PC-3 (cell line): ENCODE measurements at regions not wholly inside any gene's neighbourhood (a gene's known extent, or its start where the extent isn't known, plus 50 kb on each side); places are given as distances from the start of the nearest gene placed in this dataset.

Experiments used
- ATAC-seq: fragments of 200-7000 bp; cut with Tn5 transposase; 2 replicates; pipeline ENCODE4 v1.9.1; 2020; ENCODE audit warnings: mild to moderate bottlenecking, moderate library complexity
- BruUV-seq: library from RNA; stranded (reverse); fragments of 400-500 nt; replicated peaks from 2 replicates; lab custom pipeline; 2021; lab: Mats Ljungman, UMichigan
- CTCF ChIA-PET: fragments of 300-600 bp; sonication (Branson Sonifier 250); formaldehyde crosslinking; loops from one replicate; lab custom pipeline; 2022; ENCODE audit warnings: antibody characterized with exemption; lab: Charles Lee
- POLR2A ChIA-PET: fragments of 300-600 bp; sonication (Branson Sonifier 250); formaldehyde crosslinking; loops from one replicate; lab custom pipeline; 2022; ENCODE audit warnings: antibody characterized with exemption; ENCODE audit not compliant: unreplicated experiment; lab: Charles Lee
- DNase-seq: peaks from one replicate; pipeline ENCODE4 v3.0.0-alpha.2; 2015
- H2AFZ ChIP-seq: fragments of 300-600 bp; sonication (generic); 2 replicates; pipeline ENCODE4 v1.6.0; 2016; ENCODE audit warnings: antibody characterized with exemption, low read length
- H3F3A ChIP-seq: fragments of 300-600 bp; sonication (generic); one replicate; pipeline ENCODE4 v1.6.0; 2017; ENCODE audit warnings: antibody characterized with exemption, low read length, control low read depth, mild to moderate bottlenecking; ENCODE audit not compliant: unreplicated experiment
- H3K27ac ChIP-seq: fragments of 300-600 bp; sonication (generic); 2 replicates; pipeline ENCODE4 v1.5.1; 2016; ENCODE audit warnings: mild to moderate bottlenecking, low read length
- H3K27me3 ChIP-seq: fragments of 300-600 bp; sonication (generic); 2 replicates; pipeline ENCODE4 v1.6.1; 2016; ENCODE audit warnings: low read length, mixed read lengths
- H3K36me3 ChIP-seq: fragments of 300-600 bp; sonication (generic); 2 replicates; pipeline ENCODE4 v1.6.1; 2016; ENCODE audit warnings: low read depth, mixed run types, low read length, mixed read lengths
- H3K4me1 ChIP-seq: fragments of 300-600 bp; sonication (generic); 2 replicates; pipeline ENCODE4 v1.5.1; 2016; ENCODE audit warnings: low read length; ENCODE audit not compliant: insufficient read depth
- H3K4me2 ChIP-seq: fragments of 300-600 bp; sonication (generic); 2 replicates; pipeline ENCODE4 v1.6.0; 2016; ENCODE audit warnings: low read length
- H3K4me3 ChIP-seq: fragments of 300-600 bp; sonication (generic); 2 replicates; pipeline ENCODE4 v1.5.1; 2016; ENCODE audit warnings: mild to moderate bottlenecking, low read length, mixed read lengths
- H3K79me2 ChIP-seq: fragments of 300-600 bp; sonication (generic); 2 replicates; pipeline ENCODE4 v1.6.1; 2017; ENCODE audit warnings: low read length, mixed read lengths
- H3K9ac ChIP-seq: fragments of 300-600 bp; sonication (generic); 2 replicates; pipeline ENCODE4 v1.6.0; 2016; ENCODE audit warnings: mild to moderate bottlenecking, low read length
- H3K9me2 ChIP-seq: fragments of 300-600 bp; sonication (generic); replicated peaks from 2 replicates; pipeline ENCODE4 v1.6.1; 2016; ENCODE audit warnings: mixed run types, low read length, mixed read lengths
- H3K9me3 ChIP-seq: fragments of 300-600 bp; sonication (generic); 2 replicates; pipeline ENCODE4 v1.6.1; 2016; ENCODE audit warnings: low read length, mixed read lengths
- H4K20me1 ChIP-seq: fragments of 300-600 bp; sonication (generic); 2 replicates; pipeline ENCODE4 v1.6.1; 2016; ENCODE audit warnings: low read length, mixed read lengths
- EZH2 ChIP-seq: fragments of 300-600 bp; sonication (generic); IDR thresholded peaks from one replicate; pipeline ENCODE4 v1.6.1; 2017; ENCODE audit warnings: antibody characterized with exemption, mild to moderate bottlenecking, low read length; ENCODE audit not compliant: unreplicated experiment
- EZH2phosphoT487 ChIP-seq: fragments of 300-600 bp; sonication (generic); IDR thresholded peaks from 2 replicates; pipeline ENCODE4 v1.6.1; 2018; ENCODE audit warnings: mild to moderate bottlenecking, antibody characterized with exemption, low read length, borderline replicate concordance
- intact Hi-C: fragments of 100-400 bp; cut with micrococcal nuclease; formaldehyde crosslinking; loops from 2 replicates; pipeline ENCODE4 v1.9.0; 2023
- TF ChIP-seq, protein P1 (sequence below): fragments of 300-600 bp; sonication (generic); conservative IDR thresholded peaks from 2 replicates; pipeline ENCODE4 v1.5.1; 2017; ENCODE audit warnings: antibody characterized with exemption, low read depth, mild to moderate bottlenecking, low read length

DNA sequence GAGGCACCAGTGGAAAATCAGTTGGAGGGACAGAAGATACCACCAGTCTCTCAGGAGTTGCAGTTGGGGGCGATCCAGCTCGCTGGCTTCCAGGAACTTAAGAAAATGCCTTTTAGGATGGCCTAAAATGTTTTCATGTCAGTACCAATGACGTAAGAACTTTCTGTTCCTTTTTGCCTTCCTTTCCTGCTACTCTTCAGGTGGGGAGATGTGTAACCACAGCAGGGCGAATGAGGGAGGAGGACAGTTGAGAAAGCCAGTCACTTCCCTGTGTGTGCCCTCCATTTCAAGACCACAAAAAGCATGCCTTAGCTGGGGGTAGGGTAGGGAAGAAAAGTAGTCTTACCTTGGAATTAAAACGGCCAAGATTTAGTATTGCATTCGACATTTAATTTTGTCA lies 941.6 kb downstream of the NLGN4Y start:
- H2AFZ ChIP-seq: no peak overlapping the region
- H4K20me1 ChIP-seq: no peaks in the 10 kb centered on the region
- H3K27me3 ChIP-seq: no peaks in the 10 kb centered on the region
- no peak for TF ChIP-seq EZH2phosphoT487
- TF ChIP-seq EZH2: no peak
- TF ChIP-seq, protein P1, sequence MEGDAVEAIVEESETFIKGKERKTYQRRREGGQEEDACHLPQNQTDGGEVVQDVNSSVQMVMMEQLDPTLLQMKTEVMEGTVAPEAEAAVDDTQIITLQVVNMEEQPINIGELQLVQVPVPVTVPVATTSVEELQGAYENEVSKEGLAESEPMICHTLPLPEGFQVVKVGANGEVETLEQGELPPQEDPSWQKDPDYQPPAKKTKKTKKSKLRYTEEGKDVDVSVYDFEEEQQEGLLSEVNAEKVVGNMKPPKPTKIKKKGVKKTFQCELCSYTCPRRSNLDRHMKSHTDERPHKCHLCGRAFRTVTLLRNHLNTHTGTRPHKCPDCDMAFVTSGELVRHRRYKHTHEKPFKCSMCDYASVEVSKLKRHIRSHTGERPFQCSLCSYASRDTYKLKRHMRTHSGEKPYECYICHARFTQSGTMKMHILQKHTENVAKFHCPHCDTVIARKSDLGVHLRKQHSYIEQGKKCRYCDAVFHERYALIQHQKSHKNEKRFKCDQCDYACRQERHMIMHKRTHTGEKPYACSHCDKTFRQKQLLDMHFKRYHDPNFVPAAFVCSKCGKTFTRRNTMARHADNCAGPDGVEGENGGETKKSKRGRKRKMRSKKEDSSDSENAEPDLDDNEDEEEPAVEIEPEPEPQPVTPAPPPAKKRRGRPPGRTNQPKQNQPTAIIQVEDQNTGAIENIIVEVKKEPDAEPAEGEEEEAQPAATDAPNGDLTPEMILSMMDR: no peak
- H3K4me1 ChIP-seq: no peaks in the 10 kb centered on the region
- POLR2A ChIA-PET: no interaction called here
- no peak overlapping the region for H3K4me3 ChIP-seq
- no peak overlapping the region for H3K9ac ChIP-seq
- no peaks in the 10 kb centered on the region for H3F3A ChIP-seq
- intact Hi-C loops: no loop called here
- CTCF ChIA-PET: no interaction called here
- DNase-seq (no peak), ATAC-seq (no peak)
- H3K79me2 ChIP-seq: no peaks in the 10 kb centered on the region
- H3K9me2 ChIP-seq: no peaks in the 10 kb centered on the region
- no TSS peak for BruUV-seq
- no peak overlapping the region for H3K27ac ChIP-seq
- H3K9me3 ChIP-seq: no peaks in the 10 kb centered on the region
- no peaks in the 10 kb centered on the region for H3K36me3 ChIP-seq
- no peak overlapping the region for H3K4me2 ChIP-seq

DNA sequence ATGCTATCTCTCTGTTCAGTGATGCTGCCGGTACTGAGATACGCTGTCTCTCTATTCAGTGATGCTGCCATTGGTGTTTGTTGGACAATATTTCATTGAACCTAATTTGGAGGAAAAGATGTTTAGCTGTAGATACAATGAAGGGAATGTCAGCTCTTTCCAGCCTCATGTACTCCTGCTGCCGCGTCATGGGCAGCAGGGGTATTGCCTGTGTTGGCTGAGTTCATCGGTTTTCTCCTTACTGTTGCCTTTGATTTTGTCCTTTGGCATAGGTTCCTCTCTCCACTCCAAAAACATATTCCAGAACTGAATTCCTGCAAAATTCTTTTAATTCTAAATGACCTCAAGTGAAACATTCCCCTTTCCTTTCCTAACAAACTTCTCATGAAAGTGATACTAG lies 942.6 kb downstream of the NLGN4Y start:
- H4K20me1 ChIP-seq: no peaks in the 10 kb centered on the region
- no peak overlapping the region for H3K4me3 ChIP-seq
- no peaks in the 10 kb centered on the region for H3K9me3 ChIP-seq
- no TSS peak for BruUV-seq
- DNase-seq (no peak), ATAC-seq (no peak)
- H3K27me3 ChIP-seq: no peaks in the 10 kb centered on the region
- intact Hi-C loops: no loop called here
- no peaks in the 10 kb centered on the region for H3F3A ChIP-seq
- H3K4me1 ChIP-seq: no peaks in the 10 kb centered on the region
- no peaks in the 10 kb centered on the region for H3K36me3 ChIP-seq
- H3K9ac ChIP-seq: no peak overlapping the region
- ChIA-PET POLR2A (no interaction called here), CTCF (no interaction called here)
- H3K27ac ChIP-seq: no peak overlapping the region
- no peak overlapping the region for H3K4me2 ChIP-seq
- H2AFZ ChIP-seq: no peak overlapping the region
- no peaks in the 10 kb centered on the region for H3K79me2 ChIP-seq
- TF ChIP-seq, protein P1: no peak
- no peak for TF ChIP-seq EZH2
- no peak for TF ChIP-seq EZH2phosphoT487
- no peaks in the 10 kb centered on the region for H3K9me2 ChIP-seq

DNA sequence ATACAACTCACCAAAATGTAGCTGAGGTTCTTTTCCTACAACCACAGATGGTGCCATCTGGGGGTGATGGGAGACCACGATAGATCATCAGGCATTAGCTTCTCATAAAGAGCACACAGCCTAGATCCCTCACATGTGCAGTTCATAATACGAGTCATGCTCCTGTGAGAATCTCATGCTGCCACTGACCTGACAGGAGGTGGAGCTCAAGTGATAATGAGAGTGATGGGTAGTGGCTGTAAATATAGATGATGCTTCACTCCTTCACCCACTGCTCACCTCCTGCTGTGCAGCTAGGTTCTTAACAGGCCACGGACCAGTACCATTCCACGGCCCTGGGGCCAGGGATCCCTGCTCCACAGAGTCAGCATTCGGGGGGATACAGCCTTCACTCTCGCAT lies 943.8 kb downstream of the NLGN4Y start:
- no peak overlapping the region for H3K4me2 ChIP-seq
- no peak overlapping the region for H2AFZ ChIP-seq
- intact Hi-C loops: no loop called here
- H3K27me3 ChIP-seq: no peaks in the 10 kb centered on the region
- no peaks in the 10 kb centered on the region for H3F3A ChIP-seq
- no peak overlapping the region for H3K9ac ChIP-seq
- H4K20me1 ChIP-seq: no peaks in the 10 kb centered on the region
- no peak for DNase-seq
- no peak overlapping the region for H3K27ac ChIP-seq
- H3K36me3 ChIP-seq: no peaks in the 10 kb centered on the region
- CTCF ChIA-PET: no interaction called here
- H3K9me3 ChIP-seq: no peaks in the 10 kb centered on the region
- H3K4me3 ChIP-seq: no peak overlapping the region
- no peaks in the 10 kb centered on the region for H3K4me1 ChIP-seq
- no peak for ATAC-seq
- no peak for TF ChIP-seq EZH2phosphoT487
- TF ChIP-seq, protein P1: no peak
- TF ChIP-seq EZH2: no peak
- H3K79me2 ChIP-seq: no peaks in the 10 kb centered on the region
- H3K9me2 ChIP-seq: no peaks in the 10 kb centered on the region
- BruUV-seq: no TSS peak
- POLR2A ChIA-PET: no interaction called here
